ENCODE measurements at regions not wholly inside any gene's neighbourhood (a gene's known extent, or its start where the extent isn't known, plus 50 kb on each side); places are given as distances from the start of the nearest gene placed in this dataset.

DNA sequence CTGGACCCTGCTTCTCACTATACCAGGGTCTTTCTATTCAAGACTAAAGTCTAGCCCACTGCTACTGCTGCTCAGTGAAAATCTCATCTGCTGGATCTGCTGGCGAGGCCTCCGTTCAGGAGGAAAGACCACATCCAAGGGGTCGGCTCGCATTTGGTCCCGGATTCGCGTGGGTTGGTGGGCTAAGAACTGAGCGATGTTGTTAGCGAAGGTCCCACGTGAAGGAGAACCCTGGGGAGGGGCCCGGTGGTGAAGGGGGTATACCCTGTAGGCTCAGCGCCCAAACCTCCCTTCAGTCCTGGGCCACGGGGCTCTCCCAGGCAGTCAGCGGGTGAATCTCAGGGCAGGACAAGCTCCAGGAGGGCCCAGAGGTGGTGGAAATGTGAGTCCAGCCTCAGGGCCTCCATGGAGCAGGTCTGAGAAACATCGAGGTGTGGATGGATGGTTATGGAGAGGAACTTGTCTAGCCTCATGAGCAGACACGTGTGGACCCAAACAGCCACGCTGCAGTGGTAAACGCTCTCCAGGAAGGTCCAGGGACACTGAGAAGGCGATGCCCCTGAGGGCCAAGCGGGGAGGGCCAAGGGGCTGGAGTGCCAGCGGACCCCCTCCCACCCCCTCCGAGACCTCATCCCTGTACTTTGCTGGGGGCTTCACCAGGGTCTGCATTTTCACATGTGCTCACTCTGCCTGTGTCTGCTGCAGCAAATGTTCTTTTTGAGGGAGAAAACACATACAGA, 152.3 kb downstream of the CTTN start:
- TF ChIP-seq, protein P1, sequence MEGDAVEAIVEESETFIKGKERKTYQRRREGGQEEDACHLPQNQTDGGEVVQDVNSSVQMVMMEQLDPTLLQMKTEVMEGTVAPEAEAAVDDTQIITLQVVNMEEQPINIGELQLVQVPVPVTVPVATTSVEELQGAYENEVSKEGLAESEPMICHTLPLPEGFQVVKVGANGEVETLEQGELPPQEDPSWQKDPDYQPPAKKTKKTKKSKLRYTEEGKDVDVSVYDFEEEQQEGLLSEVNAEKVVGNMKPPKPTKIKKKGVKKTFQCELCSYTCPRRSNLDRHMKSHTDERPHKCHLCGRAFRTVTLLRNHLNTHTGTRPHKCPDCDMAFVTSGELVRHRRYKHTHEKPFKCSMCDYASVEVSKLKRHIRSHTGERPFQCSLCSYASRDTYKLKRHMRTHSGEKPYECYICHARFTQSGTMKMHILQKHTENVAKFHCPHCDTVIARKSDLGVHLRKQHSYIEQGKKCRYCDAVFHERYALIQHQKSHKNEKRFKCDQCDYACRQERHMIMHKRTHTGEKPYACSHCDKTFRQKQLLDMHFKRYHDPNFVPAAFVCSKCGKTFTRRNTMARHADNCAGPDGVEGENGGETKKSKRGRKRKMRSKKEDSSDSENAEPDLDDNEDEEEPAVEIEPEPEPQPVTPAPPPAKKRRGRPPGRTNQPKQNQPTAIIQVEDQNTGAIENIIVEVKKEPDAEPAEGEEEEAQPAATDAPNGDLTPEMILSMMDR (conservative IDR thresholded peaks at IDR 0.05) = no peak
- TF ChIP-seq EZH2 (IDR thresholded peaks at IDR 0.05; ENCODE audit: low read depth) = no peak
